Fibroblast of skin of abdomen (primary cell): ENCODE measurements at regions not wholly inside any gene's neighbourhood (a gene's known extent, or its start where the extent isn't known, plus 50 kb on each side); places are given as distances from the start of the nearest gene placed in this dataset.
A peak's percentile ranks its signal among the peaks of the same experiment; 100 is the strongest.

Experiments
- DNase-seq: peaks from one replicate; pipeline ENCODE4 v3.0.0-alpha.2; 2013

DNA sequence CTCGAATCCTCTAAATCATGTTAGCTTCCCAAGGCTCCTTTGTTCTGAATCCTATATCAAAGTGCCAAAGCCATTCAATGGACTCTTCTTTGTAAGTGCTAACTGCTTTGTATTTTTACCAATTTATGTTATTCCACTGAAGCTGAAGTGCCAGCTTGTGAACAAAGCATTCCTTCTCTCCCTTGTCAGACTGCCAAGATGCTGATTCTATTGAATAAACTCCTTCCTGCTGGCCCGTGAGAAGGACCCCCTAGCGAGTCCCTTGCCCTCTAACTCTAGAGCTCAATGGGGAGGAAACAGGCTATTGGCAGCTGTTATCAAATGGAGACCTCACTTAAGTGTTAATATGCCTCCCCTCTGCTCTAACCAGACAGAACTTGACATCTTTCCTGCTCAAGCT lies 1097.9 kb upstream of the CNTNAP5 start:
- no peak for DNase-seq

GRCh38 chr2:122927710-122928557 lies 1097.2 kb upstream of the CNTNAP5 start:
- DNase-seq: no peak

DNA sequence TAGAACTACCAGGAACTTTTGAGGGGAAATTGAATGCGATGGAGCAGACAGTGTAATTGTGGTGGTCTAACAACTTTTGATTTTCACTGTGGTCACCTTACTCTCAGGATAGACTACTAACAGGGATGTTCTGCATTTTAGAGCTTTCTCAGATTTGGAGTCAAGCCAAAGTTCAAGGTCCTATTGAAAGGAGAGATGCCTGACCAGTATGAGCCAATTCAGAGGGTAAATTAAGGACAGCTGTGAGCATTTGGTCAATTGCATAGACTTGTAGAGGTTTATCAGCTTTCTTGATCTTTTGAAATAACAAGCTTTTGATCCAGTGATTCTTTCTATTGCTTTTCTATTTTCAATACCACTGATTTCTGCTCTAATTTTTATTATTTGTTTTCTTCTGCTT lies 1095.7 kb upstream of the CNTNAP5 start:
- no peak for DNase-seq

DNA sequence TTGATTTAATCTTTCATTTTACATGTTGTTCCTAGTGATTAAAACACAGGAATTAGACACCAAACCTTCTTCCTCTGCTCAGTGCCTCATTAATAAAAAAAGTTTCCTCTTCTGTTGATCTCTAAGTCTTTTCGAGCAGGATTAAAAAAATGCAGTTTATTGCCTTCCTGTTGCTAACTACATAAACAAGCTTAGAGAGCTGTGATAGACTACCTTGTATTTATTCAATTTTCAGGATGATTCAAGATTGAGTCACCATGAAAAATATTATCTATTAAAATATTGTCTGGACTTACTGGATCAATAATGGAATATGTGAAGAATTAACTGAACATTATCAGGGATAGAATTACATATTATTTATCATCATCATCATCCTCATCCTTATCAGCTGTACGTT lies 1089.6 kb upstream of the CNTNAP5 start:
- no peak for DNase-seq

GRCh38 chr2:122939796-122940195 lies 1085.3 kb upstream of the CNTNAP5 start:
- no peak for DNase-seq

- DNase-seq: no peak
Observed at GRCh38 chr2:122949523-122949922, 1075.6 kb upstream of the CNTNAP5 start.

GRCh38 chr2:122955776-122956175 lies 1069.3 kb upstream of the CNTNAP5 start:
- no peak for DNase-seq

DNA sequence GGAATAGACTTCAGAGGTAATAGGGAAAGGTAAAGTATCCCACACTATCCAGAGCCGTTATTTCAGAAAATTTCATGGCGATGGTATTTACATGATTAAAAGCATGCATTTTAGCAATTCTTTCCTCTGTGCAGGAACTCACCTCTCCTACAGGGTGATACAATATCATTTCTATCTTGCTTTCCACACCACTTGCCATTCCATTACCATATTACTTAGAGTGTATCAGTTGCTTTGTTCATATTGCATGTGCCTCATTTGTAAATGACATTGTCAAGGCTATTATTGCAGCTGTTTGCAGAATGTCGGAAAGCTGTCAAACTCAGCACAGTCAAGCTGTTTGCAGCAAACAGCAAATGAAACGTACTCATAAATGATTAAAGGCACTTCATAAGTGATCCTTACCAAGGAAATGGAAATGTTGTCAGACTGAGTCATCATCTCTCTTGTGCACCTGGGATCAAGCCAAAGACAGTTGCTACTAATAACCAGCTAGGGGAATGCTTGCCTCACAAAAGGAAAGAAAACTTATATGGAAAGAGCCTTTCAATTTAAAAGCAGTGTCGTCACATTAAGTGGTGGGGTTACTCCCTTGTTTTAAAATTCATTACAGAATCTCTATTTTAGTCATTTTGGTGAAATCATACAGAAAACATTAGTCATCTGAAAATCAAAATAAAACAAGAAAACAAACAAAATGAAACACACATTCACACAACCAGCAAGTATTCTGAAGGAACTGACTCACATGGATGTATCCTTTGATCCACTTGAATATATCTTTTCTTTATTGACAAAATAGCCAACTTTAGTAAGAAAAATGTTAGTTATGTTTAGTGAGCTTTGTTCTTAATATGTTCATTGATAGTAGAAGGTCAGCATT lies 1064.1 kb upstream of the CNTNAP5 start:
- peak; percentile 67 for DNase-seq

- DNase-seq: no peak
Observed at GRCh38 chr2:122966461-122966860, 1058.6 kb upstream of the CNTNAP5 start.

DNA sequence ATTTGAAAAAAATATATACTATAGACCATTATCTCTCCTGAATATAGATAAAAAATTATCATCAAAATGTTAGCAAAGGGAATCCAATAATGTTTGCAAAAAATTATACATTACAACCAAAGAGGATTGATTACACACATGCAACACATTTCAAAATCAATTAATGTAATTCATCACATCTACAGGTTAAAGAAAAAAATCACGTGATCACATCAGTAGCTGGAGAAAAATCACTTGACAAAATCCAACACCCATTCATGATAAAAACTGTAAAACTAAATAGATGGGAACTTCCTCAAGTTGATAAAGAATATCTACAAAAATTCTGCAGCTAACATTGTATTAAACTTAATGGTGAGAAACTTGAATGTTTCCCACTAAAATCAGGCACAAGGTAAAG lies 1047.5 kb upstream of the CNTNAP5 start:
- DNase-seq: no peak

- no peak for DNase-seq
Observed at GRCh38 chr2:122980671-122981070, 1044.4 kb upstream of the CNTNAP5 start.

- DNase-seq: no peak
Observed at GRCh38 chr2:122982936-122983335, 1042.2 kb upstream of the CNTNAP5 start.

DNA sequence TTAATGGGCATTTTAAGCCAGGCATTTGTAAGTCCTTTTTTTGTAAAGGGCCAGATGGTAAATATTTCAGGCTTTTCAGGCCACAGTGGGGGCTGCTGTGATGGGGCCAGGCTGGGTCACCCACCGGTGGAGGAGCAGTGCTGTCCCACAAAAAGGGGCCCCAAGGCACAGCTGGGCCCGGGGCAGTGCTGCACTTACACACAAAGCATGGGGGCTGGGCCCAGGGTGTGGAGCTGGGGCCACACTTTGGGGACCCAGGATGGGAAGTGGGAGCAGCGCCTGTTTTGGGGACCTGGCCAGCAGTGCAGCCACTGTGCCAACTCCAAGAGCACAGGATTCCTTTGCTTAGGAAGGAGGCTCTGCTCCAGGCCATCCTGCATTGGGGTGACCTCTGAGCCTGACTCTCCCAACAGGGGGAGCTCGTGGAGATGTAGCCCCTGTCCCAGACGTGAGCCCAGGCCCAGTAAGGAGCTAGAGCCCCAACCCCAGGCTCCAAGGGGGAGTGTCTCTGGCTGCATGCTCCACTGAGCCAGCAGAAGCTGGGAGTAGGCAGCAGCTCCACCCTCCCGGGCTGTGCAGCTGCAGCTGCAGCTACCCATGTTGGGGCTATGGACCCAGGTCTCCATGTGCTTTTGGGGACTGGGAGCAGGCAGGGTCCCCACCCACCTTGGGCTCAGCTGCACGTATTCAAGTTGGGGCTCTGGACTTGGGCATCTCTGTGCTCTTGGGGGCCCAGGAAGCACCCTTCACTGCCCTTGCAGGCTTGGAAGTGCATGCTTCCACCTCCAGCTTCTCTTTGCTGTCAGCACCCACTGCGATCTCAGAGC lies 1036.5 kb upstream of the CNTNAP5 start:
- DNase-seq: no peak

DNA sequence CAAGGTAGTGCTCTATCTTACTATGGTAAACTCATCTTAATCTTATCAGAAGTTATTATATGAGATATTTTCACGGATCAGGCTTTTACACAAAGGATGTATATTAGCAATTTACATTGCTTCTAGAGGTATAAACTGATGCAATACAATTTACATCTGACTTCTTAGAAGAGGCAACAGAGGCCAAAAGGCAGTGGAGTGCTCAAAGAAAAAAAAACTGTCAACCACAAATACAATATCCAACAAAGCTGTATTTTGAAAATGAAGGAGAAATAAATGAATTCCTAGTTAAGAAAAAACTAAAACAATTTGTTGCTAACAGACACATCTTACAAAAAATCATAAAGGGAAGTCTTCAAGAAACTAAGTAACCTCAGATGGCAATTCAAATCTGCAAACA lies 1031.5 kb upstream of the CNTNAP5 start:
- no peak for DNase-seq

DNA sequence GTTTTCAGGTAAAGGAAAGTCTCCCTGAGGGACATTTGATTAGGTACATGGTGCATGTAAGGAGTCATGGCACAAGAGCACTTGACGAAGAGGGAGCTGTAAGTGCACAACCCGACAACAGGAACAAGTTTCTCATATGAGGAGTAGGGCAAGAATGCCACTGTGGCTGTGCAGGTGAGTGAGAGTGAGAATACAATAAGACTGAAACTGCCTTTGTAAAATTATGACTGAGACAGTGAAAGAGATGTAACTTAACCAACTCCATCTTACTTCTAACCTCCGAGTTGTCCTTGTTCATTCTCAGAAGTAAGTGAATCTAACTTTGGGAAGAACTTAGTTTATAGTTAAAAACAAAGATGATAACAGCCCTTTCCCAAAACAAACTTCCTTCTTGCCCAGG lies 1025.8 kb upstream of the CNTNAP5 start:
- DNase-seq: no peak

- DNase-seq: no peak
Observed at GRCh38 chr2:122999821-123000220, 1025.3 kb upstream of the CNTNAP5 start.

DNA sequence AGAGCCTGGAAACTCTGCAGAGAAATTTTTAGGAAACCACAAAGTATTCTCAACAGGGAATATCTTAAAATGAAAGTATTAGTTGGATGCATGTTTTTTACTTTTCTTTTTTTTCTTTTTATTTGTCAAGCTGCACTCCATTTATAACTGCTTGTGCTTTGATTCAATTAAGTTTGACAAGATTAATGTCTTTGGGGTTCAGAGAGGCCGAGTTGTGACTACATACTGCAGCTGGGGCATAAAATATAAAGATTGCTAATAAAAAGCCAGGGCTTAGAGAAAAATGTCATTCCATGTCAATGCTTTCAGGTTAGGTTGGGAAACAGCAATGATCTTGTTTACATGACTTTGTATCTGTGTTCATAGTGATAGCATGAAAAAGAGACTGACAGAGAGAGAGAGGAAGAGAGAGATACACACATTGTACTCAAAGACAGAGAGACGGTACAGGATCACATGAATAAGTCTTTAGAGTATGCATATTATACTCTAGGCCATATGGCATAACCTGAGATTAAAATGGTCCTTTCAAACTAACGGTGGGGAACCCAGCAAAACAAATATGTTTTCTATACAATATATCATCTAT lies 1022.3 kb upstream of the CNTNAP5 start:
- no peak for DNase-seq

DNA sequence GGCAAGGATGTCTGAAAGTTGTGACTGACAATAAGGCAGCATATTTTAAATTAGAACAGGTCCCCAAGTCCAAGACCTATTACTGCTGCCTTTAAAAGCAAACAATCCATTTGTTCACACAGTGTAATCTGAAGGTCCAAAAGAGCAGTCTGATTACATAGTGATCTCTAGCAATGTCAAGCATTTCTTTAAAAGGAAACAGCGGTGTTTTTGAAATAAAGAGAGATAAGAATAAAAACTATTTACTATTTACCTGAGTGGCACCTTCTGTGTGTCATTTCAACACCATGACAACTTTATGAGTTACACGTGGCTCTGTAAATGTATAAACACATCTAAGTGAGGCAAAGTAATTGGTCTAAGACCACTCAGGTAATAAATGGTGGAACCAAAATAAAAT lies 1009.9 kb upstream of the CNTNAP5 start:
- no peak for DNase-seq

DNA sequence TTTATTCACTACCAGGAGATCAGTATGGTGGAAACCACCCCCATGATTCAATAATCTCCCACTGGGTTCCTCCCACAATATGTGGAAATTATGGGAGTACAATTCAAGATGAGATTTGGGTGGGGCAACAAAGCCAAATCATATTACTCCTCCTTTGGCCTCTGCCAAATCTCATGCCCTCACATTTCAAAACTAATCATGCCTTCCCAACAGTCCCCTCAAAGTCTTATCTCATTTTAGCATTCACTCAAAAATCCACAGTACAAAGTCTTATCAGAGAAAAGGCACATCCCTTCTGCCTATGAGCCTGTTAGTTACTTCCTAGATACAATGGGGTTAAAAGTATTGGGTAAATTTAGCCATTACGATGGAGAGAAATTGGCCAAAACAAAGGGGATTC lies 989.5 kb upstream of the CNTNAP5 start:
- no peak for DNase-seq

DNA sequence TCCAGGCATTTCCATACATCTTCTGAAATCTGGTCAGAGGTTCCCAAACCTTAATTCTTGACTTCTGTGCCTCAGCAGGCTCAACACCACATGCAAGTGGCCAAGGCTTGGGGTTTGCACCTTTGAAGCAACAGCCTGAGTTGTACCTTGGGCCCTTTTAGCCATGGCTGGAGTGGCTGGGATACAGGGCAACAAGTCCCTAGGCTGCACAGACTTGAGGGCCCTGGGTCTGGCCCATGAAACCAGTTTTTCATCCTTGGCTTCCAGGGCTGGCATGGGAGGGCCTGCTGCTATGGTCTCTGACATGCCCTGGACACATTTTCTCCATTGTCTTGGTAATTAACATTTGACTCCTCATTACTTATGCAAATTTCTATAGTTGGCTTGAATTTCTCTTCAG lies 988.8 kb upstream of the CNTNAP5 start:
- no peak for DNase-seq

DNA sequence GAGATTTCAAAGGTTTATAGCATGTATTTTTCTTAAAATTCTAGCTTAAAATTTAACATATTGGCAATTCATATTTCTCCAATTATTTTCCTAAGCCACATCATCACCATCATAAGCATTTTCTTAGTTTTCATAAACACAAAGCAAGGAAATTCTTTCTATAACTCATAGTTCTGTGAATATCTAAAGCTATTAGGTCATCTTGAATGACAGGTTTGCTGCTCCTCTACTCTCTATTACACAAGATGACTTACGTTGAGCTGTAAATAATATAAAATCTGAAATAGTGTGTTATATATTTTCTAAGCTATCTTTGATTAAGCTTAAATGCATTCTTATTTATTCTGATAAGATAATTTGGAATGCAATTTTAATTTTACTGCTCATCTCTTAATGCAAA lies 984.6 kb upstream of the CNTNAP5 start:
- DNase-seq: no peak

- no peak for DNase-seq
Observed at GRCh38 chr2:123043458-123043857, 981.6 kb upstream of the CNTNAP5 start.

DNA sequence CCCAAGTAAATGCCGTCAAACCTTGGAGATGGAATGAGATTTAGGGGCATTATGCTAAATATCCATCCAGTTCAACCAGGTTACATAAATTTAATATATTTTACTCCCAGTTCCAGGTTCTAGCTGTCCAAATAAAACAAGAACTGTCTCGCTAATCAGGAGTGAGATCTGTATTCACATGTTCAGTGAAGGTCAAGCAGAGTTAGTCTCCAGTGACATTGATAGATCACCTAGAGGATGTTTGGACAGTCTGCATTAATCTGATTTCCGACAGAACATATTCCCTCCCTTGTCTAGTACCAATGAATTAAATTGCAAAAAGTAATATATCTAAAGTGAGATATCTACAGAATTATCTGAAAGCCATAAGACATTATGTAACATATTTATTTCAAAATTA lies 979.4 kb upstream of the CNTNAP5 start:
- no peak for DNase-seq
